ENCODE measurements at regions not wholly inside any gene's neighbourhood (a gene's known extent, or its start where the extent isn't known, plus 50 kb on each side); places are given as distances from the start of the nearest gene placed in this dataset.

- BruUV-seq (replicated peaks), result no TSS peak
- Mint-ChIP-seq H3K9me3 (ENCODE audit: unreplicated experiment) (no peaks in the 10 kb centered on the region), H3K27me3 (ENCODE audit: insufficient read depth, unreplicated experiment) (no peaks in the 10 kb centered on the region), H3K4me1 (ENCODE audit: low read depth, unreplicated experiment) (no peaks in the 10 kb centered on the region), H3K36me3 (ENCODE audit: insufficient read depth, unreplicated experiment) (no peaks in the 10 kb centered on the region), H3K27ac (ENCODE audit: unreplicated experiment) (no peak overlapping the region), H3K4me3 (ENCODE audit: unreplicated experiment) (no peak overlapping the region)
- intact Hi-C loops (cut with micrococcal nuclease; ENCODE audit: unreplicated experiment), result loop anchor here (1.0 kb wide), 1 partner anchor 315 kb away; no protein-coding TSS in a partner anchor
- ChIA-PET POLR2A (no interaction called here), CTCF (no interaction called here)
- H3K27me3 ChIP-seq (replicated peaks; ENCODE audit: control insufficient read depth, insufficient read depth, low read length), result no peaks in the 10 kb centered on the region
- peak in 1 of 2 experiments; percentile 38 for DNase-seq
- H3K4me3 ChIP-seq (ENCODE audit: low read depth, low read length), result no peak overlapping the region
- no peaks in the 10 kb centered on the region for H3K9me3 ChIP-seq
- H3K4me1 ChIP-seq, result no peaks in the 10 kb centered on the region
- peak; percentile 27 to 45 for TF ChIP-seq CTCF (IDR thresholded peaks at IDR 0.05; ENCODE audit: insufficient read depth in 1 of 2, low read depth in 1 of 2, low read length in 1 of 2, severe bottlenecking in 1 of 2, unreplicated experiment in 1 of 2)
- H3K36me3 ChIP-seq (ENCODE audit: control insufficient read depth, insufficient read depth, low read length), result no peaks in the 10 kb centered on the region
These were observed 176.0 kb upstream of the NWD2 start for GRCh38 chr4:37068580-37068979.

DNA sequence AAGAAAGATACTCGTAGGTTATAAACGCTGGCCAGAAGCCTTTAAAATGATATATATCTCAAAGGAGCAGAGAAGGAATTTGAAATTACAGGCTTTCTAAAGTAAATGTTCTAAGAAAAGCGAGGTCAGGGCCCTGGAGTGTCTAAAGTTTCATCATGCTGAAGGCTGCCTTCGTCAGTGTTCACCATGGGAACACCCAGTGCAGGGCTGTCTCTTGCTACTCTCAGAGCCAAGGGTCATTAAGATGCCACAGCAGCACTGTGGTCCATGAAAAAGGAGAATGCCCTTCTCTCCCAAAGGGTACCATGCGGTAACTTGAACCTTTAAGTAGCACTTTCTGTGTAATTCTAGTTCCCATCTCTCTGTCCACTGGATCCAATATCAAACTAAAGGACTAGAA is 174.5 kb upstream of the NWD2 start:
- H3K4me1 Mint-ChIP-seq (ENCODE audit: low read depth, unreplicated experiment), result no peaks in the 10 kb centered on the region
- CTCF ChIA-PET, result no interaction called here
- H3K27me3 ChIP-seq (replicated peaks; ENCODE audit: control insufficient read depth, insufficient read depth, low read length), result no peaks in the 10 kb centered on the region
- no peak for TF ChIP-seq CTCF (IDR thresholded peaks at IDR 0.05; ENCODE audit: insufficient read depth in 1 of 2, low read depth in 1 of 2, low read length in 1 of 2, severe bottlenecking in 1 of 2, unreplicated experiment in 1 of 2)
- DNase-seq, result no peak
- no peak overlapping the region for H3K4me3 Mint-ChIP-seq (ENCODE audit: unreplicated experiment)
- intact Hi-C loops (cut with micrococcal nuclease; ENCODE audit: unreplicated experiment), result no loop called here
- BruUV-seq (replicated peaks), result no TSS peak
- no peaks in the 10 kb centered on the region for H3K27me3 Mint-ChIP-seq (ENCODE audit: insufficient read depth, unreplicated experiment)
- no peaks in the 10 kb centered on the region for H3K9me3 ChIP-seq
- no peak overlapping the region for H3K4me3 ChIP-seq (ENCODE audit: low read depth, low read length)
- H3K36me3 ChIP-seq (ENCODE audit: control insufficient read depth, insufficient read depth, low read length), result no peaks in the 10 kb centered on the region
- no peaks in the 10 kb centered on the region for H3K9me3 Mint-ChIP-seq (ENCODE audit: unreplicated experiment)
- H3K4me1 ChIP-seq, result no peaks in the 10 kb centered on the region
- no peak overlapping the region for H3K27ac Mint-ChIP-seq (ENCODE audit: unreplicated experiment)
- no peaks in the 10 kb centered on the region for H3K36me3 Mint-ChIP-seq (ENCODE audit: insufficient read depth, unreplicated experiment)
- POLR2A ChIA-PET, result no interaction called here

DNA sequence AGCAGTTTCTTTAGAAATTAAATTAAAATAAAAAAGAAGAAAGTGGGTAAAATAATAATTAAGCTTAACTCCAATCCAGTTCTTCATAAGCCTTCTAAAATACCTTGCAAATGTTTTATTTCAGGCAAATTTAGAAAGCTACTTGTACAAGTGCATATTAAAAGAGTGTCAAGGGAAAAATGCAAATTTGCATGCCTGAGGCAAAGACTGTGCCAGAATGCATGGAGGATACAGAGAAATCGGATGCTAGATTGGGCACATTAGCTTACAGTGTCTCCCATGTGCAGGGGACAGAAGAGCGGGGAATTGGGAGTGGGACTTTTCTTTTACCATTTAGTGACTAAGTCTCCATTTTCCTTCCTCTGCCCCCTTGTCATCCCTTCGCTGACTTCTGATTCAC is 173.0 kb upstream of the NWD2 start:
- Mint-ChIP-seq H3K36me3 (ENCODE audit: insufficient read depth, unreplicated experiment) (no peaks in the 10 kb centered on the region), H3K4me3 (ENCODE audit: unreplicated experiment) (no peak overlapping the region), H3K9me3 (ENCODE audit: unreplicated experiment) (no peaks in the 10 kb centered on the region), H3K27me3 (ENCODE audit: insufficient read depth, unreplicated experiment) (no peaks in the 10 kb centered on the region), H3K4me1 (ENCODE audit: low read depth, unreplicated experiment) (no peaks in the 10 kb centered on the region), H3K27ac (ENCODE audit: unreplicated experiment) (no peak overlapping the region)
- no peak for DNase-seq
- no peak overlapping the region for H3K4me3 ChIP-seq (ENCODE audit: low read depth, low read length)
- CTCF ChIA-PET, result no interaction called here
- H3K36me3 ChIP-seq (ENCODE audit: control insufficient read depth, insufficient read depth, low read length), result no peaks in the 10 kb centered on the region
- H3K27me3 ChIP-seq (replicated peaks; ENCODE audit: control insufficient read depth, insufficient read depth, low read length), result no peaks in the 10 kb centered on the region
- no peaks in the 10 kb centered on the region for H3K9me3 ChIP-seq
- no peaks in the 10 kb centered on the region for H3K4me1 ChIP-seq
- POLR2A ChIA-PET, result no interaction called here
- BruUV-seq (replicated peaks), result no TSS peak
- no peak for TF ChIP-seq CTCF (IDR thresholded peaks at IDR 0.05; ENCODE audit: insufficient read depth in 1 of 2, low read depth in 1 of 2, low read length in 1 of 2, severe bottlenecking in 1 of 2, unreplicated experiment in 1 of 2)
- intact Hi-C loops (cut with micrococcal nuclease; ENCODE audit: unreplicated experiment), result no loop called here

All from Caco-2 (cell line).